ENCODE measurements at regions not wholly inside any gene's neighbourhood (a gene's known extent, or its start where the extent isn't known, plus 50 kb on each side); places are given as distances from the start of the nearest gene placed in this dataset.
"Not testable (repeated sequence)": the region's sequence is repeated elsewhere in the genome, so short reads cannot be mapped to it uniquely, and the experiment has no call there.

DNA sequence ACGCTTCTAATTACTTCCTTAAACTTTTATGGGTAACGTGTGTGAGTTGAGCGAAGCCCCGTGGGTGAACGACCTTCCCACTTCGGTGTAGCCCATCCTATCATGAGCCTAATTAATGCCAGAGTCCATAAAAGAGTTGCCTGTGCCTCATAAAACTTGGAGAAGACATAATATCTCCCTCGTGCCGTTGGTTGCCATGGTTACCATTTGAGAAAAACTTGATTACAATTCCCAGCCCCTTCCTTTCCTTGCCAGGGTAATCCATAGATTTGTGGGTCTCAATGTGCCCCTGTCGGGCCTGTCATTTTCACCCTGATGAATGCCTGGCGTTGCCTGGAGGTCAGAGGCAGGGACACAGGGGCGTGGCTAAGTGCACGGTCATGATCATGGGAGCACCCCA is 127.1 kb downstream of the GLRX3 start:
- no peak for DNase-seq

DNA sequence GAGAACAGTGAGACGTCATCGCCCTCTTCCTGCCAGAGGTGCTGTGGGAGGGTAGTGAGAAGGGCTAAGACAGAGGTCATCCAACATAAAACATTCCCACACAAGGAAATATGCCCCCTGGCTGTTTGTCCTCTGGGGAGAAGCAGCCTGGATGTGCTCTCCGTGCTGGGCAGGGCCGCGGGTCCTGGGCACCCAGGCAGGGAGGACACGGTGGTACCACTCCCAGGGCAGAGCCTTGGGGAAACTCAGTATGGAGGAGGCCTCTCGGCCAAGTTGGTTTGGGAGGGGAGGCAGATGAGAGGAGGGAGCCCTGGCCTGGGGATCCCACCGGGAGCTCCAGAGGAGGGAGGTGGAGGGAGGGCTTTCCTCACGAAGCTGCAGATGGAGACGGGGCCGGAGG is 129.4 kb downstream of the GLRX3 start:
- no peak for DNase-seq

DNA sequence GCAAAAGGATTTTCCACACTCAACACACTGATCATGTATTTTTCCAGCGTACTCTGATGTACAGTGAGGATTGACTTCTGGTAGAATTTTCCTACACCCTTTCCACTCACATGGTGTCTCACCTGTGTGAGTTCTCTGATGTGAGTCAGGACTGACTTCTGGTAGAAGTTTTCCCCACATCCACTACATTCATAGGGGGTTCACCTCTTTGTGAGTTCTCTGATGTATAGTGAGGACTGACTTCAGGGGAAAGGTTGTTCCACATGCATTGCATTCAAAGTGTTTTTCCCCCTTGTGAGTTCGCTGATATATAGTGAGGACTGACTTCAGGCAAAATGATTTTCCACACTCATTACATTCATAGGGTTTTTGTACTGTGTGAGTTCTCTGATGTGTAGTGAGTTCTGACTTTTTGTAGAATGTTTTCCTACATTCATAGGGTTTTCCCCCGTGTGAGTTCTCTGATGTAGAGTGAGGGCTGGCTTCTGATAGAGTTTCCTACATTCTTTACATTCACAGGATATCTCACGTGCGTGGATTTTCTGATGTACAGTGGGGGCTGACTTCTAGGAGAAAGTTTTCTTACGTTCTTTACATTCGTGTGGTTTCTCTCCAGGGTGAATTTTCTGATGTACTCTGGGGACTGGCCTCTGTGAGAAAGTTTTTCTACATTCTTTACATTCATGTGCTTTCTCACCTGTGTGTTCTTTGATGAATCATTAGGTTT is 146.5 kb downstream of the GLRX3 start:
- no peak for DNase-seq

GRCh38 chr10:130283219-130283545 is 147.0 kb downstream of the GLRX3 start:
- no peak for DNase-seq

GRCh38 chr10:130295761-130296160 is 159.6 kb downstream of the GLRX3 start:
- DNase-seq, result not testable (repeated sequence)

DNA sequence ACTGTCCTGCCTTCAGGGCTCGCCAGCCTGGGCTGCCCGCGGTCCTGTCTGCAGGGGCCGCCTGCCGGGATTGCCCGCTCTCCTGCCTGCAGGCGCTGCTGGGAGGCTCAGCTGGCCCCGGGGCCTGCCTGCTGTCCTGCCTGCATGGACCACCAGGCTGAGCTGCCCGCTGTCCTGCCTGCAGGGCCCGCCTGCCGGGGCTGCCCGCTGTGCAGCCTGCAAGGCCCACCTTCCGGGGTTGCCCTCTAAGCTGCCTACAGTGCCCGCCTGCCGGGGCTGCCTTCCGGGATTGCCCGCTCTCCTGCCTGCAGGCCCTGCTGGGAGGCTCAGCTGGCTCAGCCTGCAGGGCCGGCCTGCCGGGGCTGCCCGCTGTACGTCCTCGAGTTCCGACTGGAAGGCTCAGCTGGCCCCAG is 164.4 kb downstream of the GLRX3 start:
- peak; percentile 32 to 45 for DNase-seq

- peak; percentile 49 to 61 for DNase-seq
Observed at GRCh38 chr10:130301021-130301892, 165.1 kb downstream of the GLRX3 start.

GRCh38 chr10:130326954-130327353 is 190.8 kb downstream of the GLRX3 start:
- no peak for DNase-seq

GRCh38 chr10:130329792-130330191 is 193.6 kb downstream of the GLRX3 start:
- no peak for DNase-seq

DNA sequence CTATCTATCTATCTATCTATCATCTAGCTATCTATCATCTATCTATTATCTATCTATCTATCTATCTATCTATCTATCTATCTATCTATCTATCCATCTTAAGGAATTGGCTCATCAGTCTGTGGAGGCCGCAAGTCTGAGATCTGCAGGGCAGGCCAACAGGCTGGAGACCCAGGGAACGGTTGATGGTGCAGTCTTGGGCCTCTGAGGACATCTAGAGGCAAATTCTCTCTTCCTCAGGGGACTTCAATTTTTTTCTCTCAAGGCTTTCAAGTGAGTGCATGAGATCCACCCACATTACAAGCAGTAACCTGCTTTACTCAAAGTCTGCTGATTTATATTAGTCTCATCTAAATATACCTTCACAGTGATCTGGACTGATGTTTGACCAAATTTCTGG is 197.0 kb downstream of the GLRX3 start:
- no peak for DNase-seq

DNA sequence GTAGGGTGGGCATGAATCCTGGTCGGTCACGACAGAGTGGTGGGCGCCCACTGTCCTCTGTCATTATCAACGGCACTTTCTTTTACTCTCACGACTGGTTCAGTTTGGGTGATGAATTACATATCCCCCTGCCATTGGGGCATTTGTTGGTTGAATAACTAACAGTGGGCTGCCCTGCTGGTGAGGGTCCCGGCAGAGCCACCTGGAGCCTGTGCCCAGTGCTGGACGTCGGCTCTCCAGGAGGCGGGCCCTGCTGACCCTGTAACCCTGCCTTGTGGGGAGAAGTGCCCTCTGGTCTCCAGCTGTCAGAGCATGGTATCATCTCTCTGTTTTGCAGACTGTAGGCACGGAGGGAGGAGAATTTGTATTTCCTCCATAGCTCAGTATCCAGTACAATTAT is 199.1 kb downstream of the GLRX3 start:
- DNase-seq, result no peak

DNA sequence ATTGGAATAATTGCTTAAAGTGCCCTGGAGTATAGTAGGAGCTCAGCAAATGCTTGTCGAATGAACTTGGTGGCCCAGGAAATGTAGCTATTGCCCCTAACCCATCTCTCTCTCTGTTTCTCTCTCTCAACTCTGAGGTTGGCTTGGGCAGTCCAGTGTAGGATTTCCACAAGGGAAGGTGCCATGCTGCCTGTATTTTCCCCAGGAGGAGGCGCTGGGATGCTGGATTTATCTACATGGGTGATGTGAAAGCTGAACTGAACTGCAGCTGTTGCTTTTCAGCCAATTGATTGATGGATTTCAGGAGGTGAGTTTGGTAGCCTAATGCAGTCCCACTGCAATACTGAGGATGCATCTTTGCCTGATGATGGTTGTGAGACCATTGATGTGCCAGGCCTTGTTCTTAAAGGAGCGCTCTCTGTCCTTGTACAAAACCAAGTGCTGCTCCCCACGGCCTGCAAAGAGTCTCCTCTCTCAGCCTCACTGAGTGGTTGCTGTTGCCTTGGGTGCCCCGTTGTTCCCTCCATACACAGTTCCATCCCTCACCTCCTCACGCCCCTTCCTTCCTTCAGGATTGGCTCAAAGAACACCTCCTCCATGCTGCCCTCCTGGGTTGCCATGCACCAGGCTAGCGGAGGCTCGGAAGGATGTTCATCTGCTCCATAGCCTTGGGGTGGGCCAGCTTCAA is 200.6 kb downstream of the GLRX3 start:
- DNase-seq, result no peak

DNA sequence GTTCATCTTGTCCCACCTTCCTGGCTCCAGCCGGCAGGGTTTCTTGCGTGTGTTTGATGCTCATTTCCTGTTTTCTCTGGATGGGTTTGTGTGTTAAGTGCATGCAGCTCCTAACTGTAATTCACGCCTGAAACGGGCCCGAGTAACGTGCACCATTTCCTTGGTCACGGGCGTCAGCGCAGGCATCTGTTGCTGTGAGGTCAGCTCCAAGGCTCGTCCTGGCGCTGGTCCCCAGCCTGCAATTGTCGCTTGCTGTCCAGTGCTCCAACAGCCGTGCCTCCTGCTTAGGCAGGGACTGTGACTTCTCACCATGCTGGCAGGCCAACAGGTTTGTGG is 201.1 kb downstream of the GLRX3 start:
- no peak for DNase-seq

DNA sequence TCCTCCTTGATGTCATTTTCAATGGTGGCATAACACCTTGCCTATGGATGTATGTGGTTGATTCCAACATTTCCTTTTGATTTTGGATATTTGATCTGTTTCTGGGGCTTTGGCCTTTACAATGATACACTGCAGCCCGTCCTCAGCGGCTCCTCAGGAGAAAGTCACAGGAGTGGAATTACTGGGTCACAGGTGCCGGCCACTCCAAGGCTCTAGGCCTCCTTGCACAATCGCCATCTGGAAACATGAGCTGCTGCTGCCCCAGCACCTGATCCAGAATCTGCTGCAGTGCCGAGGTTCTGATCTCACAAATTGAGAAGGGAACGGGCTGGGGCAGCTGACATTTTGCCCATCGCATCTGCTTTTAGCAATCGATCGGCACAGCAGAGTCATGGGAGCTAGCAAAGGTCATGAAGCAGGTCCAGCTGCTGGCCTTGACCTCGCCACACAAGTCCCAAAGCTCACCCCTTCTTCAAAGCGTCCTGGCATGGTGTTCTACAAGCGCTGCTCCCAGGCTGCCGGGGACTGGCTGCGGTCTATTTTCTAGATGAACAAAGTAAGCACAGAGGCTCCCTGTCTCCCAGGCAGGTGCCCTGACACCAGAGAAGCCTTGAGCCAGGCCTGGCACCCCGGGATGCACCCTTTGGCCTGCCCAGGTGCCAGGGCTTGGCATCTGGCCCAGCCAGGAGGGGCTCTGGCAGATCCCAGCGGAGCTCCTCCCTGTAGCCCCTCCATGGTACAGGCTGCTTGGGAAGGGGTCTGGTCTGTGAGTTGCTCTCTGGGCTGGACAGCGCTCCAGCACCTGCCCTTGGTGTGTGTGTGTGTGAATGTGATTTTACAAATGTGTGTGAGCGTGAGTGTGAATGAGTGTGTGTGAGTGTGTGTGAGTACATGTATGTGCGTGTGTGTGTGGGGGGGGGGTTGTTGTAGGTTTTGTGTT is 201.8 kb downstream of the GLRX3 start:
- DNase-seq, result no peak

- no peak for DNase-seq
Observed at GRCh38 chr10:130338636-130339024, 202.4 kb downstream of the GLRX3 start.

- no peak for DNase-seq
Observed at GRCh38 chr10:130339091-130339490, 202.9 kb downstream of the GLRX3 start.

DNA sequence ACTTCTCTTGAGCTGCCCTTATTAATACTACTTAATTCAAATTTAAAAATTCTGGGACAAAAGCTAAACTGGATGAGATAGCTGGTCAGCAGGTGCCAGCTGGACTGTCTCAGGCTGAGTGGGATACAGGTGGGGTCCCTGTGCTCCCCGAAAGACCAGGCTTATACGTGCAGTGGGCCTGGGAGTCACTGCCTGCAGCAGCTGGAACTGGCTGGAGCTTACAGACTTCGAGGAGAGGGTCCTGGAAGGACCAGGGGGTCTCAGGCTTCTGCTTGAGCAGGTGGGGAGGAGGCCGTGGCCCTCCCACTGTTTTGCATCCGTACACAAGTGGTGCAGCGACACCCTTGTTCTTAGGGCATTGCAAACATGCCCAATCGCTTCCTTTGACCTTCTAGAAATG is 203.7 kb downstream of the GLRX3 start:
- no peak for DNase-seq

- no peak for DNase-seq
Observed at GRCh38 chr10:130340816-130341215, 204.6 kb downstream of the GLRX3 start.

- DNase-seq, result peak; percentile 9 to 10
Observed at GRCh38 chr10:130341356-130341755, 205.2 kb downstream of the GLRX3 start.

DNA sequence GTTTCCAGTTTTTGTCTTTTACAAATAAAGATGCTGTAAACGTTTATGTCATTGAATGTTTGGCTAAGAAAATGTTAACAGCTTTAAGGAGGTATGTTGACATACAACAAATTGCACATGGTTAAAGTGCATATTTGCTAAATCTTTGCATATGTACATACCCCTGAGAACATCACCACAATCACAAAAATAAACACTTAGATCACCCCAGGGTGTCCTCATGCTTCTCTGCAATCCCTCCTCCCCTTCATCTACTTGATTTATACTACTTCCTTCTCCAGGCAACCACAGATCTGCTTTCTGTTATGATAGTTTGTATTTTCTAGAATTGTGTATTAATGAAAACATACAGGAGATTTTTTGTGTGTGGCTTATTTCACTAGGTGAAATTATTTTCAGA is 209.5 kb downstream of the GLRX3 start:
- DNase-seq, result no peak

GRCh38 chr10:130350996-130351395 is 214.8 kb downstream of the GLRX3 start:
- no peak for DNase-seq

- no peak for DNase-seq
Observed at GRCh38 chr10:130351466-130352290, 215.5 kb downstream of the GLRX3 start.

Measured in activated CD4-positive, alpha-beta T cell treated with anti-CD3 and anti-CD28 coated beads, Interleukin-2, amount 50 U/mL, for 48 hours (primary cell).